NT2/D1 (cell line): ENCODE measurements at regions not wholly inside any gene's neighbourhood (a gene's known extent, or its start where the extent isn't known, plus 50 kb on each side); places are given as distances from the start of the nearest gene placed in this dataset.

Experiments
- DNase-seq: peaks from one replicate; pipeline ENCODE4 v3.0.0-alpha.2; 2011; ENCODE audit warnings: low read depth, low spot score
- H3K27me3 ChIP-seq: 2 replicates; pipeline ENCODE4 v1.6.0; 2011; ENCODE audit warnings: mild to moderate bottlenecking; ENCODE audit not compliant: insufficient read length, insufficient read depth
- H3K36me3 ChIP-seq: 2 replicates; pipeline ENCODE4 v1.6.1; 2011; ENCODE audit warnings: mild to moderate bottlenecking, low read length, mixed read lengths; ENCODE audit not compliant: insufficient read depth, insufficient read length
- H3K4me1 ChIP-seq: 2 replicates; pipeline ENCODE4 v1.5.1; 2011; ENCODE audit not compliant: insufficient read depth, insufficient read length
- H3K4me3 ChIP-seq: 2 replicates; pipeline ENCODE4 v1.5.1; 2011; ENCODE audit warnings: low read depth; ENCODE audit not compliant: insufficient read length
- H3K9ac ChIP-seq: 2 replicates; pipeline ENCODE4 v1.6.0; 2011; ENCODE audit warnings: low read depth; ENCODE audit not compliant: insufficient read length
- H3K9me3 ChIP-seq: 2 replicates; pipeline ENCODE4 v1.5.1; 2011; ENCODE audit warnings: mild to moderate bottlenecking, low read length; ENCODE audit not compliant: insufficient read depth
- SUZ12 ChIP-seq: IDR thresholded peaks from 2 replicates; pipeline ENCODE4 v1.6.1; 2011; ENCODE audit not compliant: insufficient read length, insufficient read depth; ENCODE audit errors: extremely low read depth
- YY1 ChIP-seq: IDR thresholded peaks from 2 replicates; pipeline ENCODE4 v1.6.1; 2011; ENCODE audit not compliant: insufficient read length, insufficient read depth
- ZNF274 ChIP-seq: IDR thresholded peaks from 2 replicates; pipeline ENCODE4 v1.6.1; 2011; ENCODE audit warnings: mild to moderate bottlenecking, low read depth, low read length

DNA sequence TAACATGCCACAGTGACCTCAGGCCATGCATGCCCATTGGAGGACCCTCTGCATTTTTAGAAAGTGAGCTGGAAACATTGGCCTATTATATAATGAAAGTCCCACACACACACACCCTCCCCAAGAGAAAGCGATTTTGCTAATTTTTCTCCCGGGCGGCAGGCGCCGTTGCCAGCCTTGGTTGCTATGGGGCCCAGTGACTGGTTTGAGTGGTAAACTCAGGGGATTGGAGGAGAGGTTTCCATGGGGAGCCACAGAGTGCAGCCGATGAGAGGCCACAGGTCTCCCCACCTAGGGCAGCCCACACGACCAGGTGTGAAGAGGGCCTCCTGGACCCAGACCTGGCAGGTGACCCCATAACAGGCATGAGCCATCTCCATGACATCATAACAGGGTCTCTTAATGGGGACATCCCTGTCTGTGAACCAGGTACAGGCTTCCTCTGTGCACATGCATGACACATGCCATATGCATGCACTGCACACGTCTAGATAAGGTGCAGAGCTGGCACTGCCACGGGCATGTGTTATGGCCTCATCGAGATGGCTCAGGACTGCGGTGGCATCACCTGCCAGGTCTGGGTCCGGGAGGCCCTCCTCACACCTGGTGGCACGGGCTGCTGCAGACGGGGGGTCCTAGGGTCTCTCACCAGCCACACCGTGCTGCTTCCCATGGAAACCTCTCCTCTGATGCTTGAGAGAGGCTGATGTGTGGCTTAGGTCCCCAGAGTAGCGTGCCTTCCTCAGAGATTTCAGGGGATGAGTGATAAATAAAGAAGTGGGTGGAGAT is 144.1 kb downstream of the RBFOX3 start:
- Histone ChIP-seq H3K36me3 (no peaks in the 10 kb centered on the region), H3K4me1 (peaks cover 14% of the 10 kb centered on the region)
- TF ChIP-seq SUZ12 (no peak), YY1 (no peak), ZNF274 (no peak)

DNA sequence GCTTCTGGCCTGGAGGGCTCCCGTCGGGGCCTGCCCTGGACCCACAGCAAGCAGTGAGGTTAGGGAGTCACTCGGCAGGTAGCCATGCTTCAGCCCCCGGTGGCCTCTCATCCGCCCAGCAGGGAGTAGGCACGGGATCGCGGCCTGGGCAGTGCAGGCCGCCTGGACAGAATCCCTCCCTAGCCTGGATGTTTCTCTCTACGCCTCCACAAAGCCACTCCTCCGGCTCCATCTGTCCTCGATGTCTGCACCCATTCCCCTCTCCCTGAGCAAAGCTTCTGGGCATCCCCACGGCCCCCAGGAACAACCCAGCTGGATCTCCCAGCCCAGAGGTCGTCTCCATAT is 145.2 kb downstream of the RBFOX3 start:
- peaks cover 13% of the 10 kb centered on the region for H3K27me3 ChIP-seq
- H3K9ac ChIP-seq: no peak overlapping the region
- H3K9me3 ChIP-seq: no peaks in the 10 kb centered on the region
- no peak overlapping the region for H3K4me3 ChIP-seq
- no peak for TF ChIP-seq SUZ12
- no peak for TF ChIP-seq YY1
- TF ChIP-seq ZNF274: no peak
- peaks cover 14% of the 10 kb centered on the region for H3K4me1 ChIP-seq
- H3K36me3 ChIP-seq: no peaks in the 10 kb centered on the region
- DNase-seq: no peak

More for the DNA sequence above, 144.1 kb downstream of the RBFOX3 start:
- H3K9me3 ChIP-seq: no peaks in the 10 kb centered on the region
- no peak overlapping the region for H3K4me3 ChIP-seq
- DNase-seq: no peak
- H3K27me3 ChIP-seq: peaks cover 13% of the 10 kb centered on the region
- H3K9ac ChIP-seq: no peak overlapping the region

DNA sequence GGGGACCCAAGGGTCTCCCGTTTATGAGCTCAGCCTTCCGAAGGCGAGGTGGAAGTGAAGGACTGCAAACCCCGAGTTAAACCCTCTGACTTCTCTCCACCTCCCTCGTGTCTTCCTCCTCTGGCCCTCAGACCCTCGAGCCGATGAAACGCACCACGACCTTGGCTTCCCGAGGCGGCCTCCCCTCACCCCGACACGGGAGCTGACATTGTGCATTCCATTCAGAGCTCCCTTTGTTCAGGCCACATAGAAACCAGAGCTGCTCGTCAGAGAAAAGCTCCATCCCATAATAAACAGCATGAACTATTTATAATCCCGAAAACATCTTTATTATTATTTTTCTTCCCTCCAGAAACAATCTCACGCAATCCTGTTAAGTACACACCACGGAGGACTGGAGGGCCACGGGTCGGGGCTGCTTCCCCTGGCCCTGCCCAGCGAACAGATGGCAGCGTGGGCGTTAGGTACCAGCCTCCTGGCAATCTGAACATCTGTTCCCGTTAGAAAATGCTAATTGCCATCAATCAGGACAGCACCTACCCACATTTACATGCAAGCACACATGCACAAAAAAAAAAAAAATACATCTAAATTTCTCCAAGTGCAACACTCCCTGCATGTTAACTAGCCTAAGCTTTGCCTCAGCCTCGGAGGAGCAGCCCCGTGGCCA is 145.7 kb downstream of the RBFOX3 start:
- DNase-seq: no peak

DNA sequence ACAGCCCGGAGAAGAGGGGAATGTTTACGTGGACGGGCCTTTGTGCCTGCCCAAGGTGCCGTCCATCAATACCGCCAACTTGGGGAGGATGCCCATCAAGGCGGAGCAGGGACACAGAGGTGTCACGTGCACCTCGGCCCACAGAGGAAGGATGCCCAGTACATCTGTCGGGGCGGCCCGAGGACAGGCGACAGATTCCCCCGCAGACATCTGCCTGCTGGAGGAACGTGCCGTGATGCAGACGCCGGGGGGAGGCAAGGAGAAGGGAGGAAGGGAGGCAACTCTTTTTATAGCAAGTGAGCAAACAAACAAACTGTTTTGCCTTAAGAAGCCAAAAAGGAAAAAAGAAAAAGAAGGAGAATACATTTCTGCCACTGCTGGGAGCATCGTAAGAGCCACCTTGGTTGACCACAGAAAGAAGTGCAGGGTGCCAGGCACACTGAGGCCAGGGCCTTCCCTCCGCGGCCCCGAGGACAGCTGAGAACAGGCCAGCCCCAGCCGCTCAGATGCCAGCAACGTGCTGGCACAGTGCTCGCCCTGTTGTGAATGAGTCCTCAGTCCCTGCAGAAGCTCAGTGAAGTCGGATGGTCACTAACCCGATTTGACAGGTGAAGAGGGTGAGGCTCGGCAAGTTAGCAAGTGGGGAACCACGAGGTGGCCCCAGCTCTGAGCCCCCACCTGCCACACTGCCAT is 146.4 kb downstream of the RBFOX3 start:
- Histone ChIP-seq H3K4me1 (peaks cover 14% of the 10 kb centered on the region), H3K27me3 (peaks cover 13% of the 10 kb centered on the region)
- TF ChIP-seq SUZ12 (no peak), ZNF274 (no peak), YY1 (no peak)

More for the DNA sequence above, 145.7 kb downstream of the RBFOX3 start:
- Histone ChIP-seq H3K9me3 (no peaks in the 10 kb centered on the region), H3K4me1 (peaks cover 14% of the 10 kb centered on the region), H3K4me3 (no peak overlapping the region), H3K36me3 (no peaks in the 10 kb centered on the region), H3K9ac (peak overlapping the region; percentile 2), H3K27me3 (peaks cover 13% of the 10 kb centered on the region)
- TF ChIP-seq YY1: no peak
- TF ChIP-seq SUZ12: no peak
- no peak for TF ChIP-seq ZNF274

DNA sequence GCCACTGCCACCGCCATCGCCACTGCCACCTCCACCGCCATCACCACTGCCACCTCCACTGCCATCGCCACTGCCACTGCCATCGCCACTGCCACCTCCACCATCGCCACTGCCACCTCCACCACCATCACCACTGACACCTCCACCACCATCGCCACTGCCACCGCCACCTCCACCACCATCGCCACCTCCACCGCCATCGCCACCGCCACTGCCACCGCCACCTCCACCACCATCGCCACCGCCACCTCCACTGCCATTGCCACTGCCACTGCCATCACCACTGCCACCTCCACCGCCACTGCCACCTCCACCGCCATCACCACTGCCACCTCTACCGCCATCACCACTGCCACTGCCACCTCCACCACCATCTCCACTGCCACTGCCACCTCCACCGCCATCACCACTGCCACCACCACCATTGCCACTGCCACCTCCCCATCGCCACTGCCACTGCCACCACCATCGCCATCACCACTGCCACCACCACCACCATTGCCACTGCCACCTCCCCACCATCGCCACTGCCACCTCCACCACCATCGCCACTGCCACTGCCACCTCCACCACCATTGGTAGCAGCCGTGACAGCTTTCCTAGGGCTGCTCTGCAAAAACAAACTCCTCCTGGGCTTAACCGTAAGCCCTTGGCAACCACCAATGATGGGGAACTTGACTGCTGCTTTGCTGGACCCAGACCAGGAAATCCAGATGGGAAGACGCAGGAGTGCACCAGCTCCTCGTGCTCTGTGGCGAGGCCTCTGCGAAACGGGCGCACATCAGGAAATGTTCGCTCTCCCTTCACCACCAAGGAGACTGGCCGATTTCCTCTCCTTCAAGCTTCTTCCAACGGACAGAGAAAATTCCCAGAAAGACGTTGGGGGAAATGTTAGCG is 147.2 kb downstream of the RBFOX3 start:
- H3K9me3 ChIP-seq: no peaks in the 10 kb centered on the region
- peaks cover 20% of the 10 kb centered on the region for H3K4me1 ChIP-seq
- DNase-seq: no peak
- TF ChIP-seq SUZ12 (no peak), ZNF274 (no peak)
- H3K27me3 ChIP-seq: peaks cover 9% of the 10 kb centered on the region
- no peak overlapping the region for H3K4me3 ChIP-seq
- no peaks in the 10 kb centered on the region for H3K36me3 ChIP-seq
- H3K9ac ChIP-seq: no peak overlapping the region

More for the DNA sequence above, 146.4 kb downstream of the RBFOX3 start:
- H3K36me3 ChIP-seq: no peaks in the 10 kb centered on the region
- no peak for DNase-seq
- peak overlapping the region; percentile 2 for H3K9ac ChIP-seq
- H3K4me3 ChIP-seq: no peak overlapping the region
- H3K9me3 ChIP-seq: no peaks in the 10 kb centered on the region

DNA sequence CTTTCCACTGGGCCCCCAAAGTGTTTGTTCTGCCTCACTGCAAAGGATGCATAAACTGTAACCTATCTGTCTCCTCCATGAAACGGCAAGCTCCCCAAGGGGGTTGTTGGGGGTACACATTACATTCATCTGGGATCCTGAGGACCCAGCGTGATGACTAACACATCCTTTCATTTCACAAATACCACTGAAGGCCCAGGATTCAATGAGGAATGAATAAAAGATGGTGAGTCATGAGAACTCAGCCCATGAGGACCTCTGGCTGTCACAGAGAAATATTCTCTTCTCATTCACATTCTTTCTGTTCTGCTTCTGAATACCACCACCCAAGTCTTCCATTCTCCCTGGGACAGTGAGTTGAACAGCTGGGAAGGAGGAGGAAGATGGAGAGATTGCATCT is 149.8 kb downstream of the RBFOX3 start:
- Histone ChIP-seq H3K9ac (no peak overlapping the region), H3K27me3 (peaks cover 4% of the 10 kb centered on the region), H3K36me3 (no peaks in the 10 kb centered on the region), H3K4me3 (no peak overlapping the region), H3K9me3 (no peaks in the 10 kb centered on the region), H3K4me1 (peaks cover 21% of the 10 kb centered on the region)
- TF ChIP-seq ZNF274: no peak
- no peak for TF ChIP-seq YY1
- TF ChIP-seq SUZ12: no peak
- DNase-seq: no peak
